ENCODE measurements at regions not wholly inside any gene's neighbourhood (a gene's known extent, or its start where the extent isn't known, plus 50 kb on each side); places are given as distances from the start of the nearest gene placed in this dataset.

- no peaks in the 10 kb centered on the region for H4K20me1 ChIP-seq (ENCODE audit: insufficient read depth, low read length)
- no peaks in the 10 kb centered on the region for H3K36me3 ChIP-seq (replicated peaks in 1 of 2; ENCODE audit: control insufficient read depth in 1 of 2, insufficient read depth in 2 of 2, low read length in 2 of 2)
- no peak for ATAC-seq
- FAIRE-seq, result no peak
- H2AFZ ChIP-seq (ENCODE audit: low read length), result no peak overlapping the region
- H3K9me3 ChIP-seq (ENCODE audit: low read length), result no peaks in the 10 kb centered on the region
- H3K4me3 ChIP-seq (replicated peaks in 1 of 3; ENCODE audit: insufficient read depth in 1 of 3, low read depth in 2 of 3, low read length in 3 of 3), result no peak overlapping the region
- H3K4me2 ChIP-seq (ENCODE audit: low read depth, low read length), result no peak overlapping the region
- no peaks in the 10 kb centered on the region for H3K79me2 ChIP-seq (ENCODE audit: insufficient read depth, low read length)
- H3K9ac ChIP-seq (ENCODE audit: insufficient read depth, low read depth, low read length), result no peak overlapping the region
- H3K4me1 ChIP-seq (ENCODE audit: insufficient read depth, low read length), result no peaks in the 10 kb centered on the region
- ChIA-PET CTCF (ENCODE audit: low intra/inter-chr PET ratio, low total read pairs) (no interaction called here), POLR2A (no interaction called here)
- DNase-seq (ENCODE audit: low spot score), result no peak
- no peak overlapping the region for H3K27ac ChIP-seq (ENCODE audit: extremely low read length, insufficient read depth, low read length)
- BruUV-seq (replicated peaks), result no TSS peak
- WGBS (ENCODE audit: low lambda C conversion rate), result 16% methylated on average over 3 of the region's 3 CpGs
- in situ Hi-C loops (cut with HindIII; ENCODE audit: extremely low pct_ligation_motif_present, low pct_unique_long_range_greater_than_20kb), result no loop called here
- intact Hi-C loops (cut with micrococcal nuclease; ENCODE audit: unreplicated experiment), result no loop called here
- no peaks in the 10 kb centered on the region; a peak in 1 of 5 replicates for H3K27me3 ChIP-seq (ENCODE audit: control insufficient read depth in 1 of 2, insufficient read depth in 2 of 2, low read length in 2 of 2)
- TF ChIP-seq STAT5B (CRISPR knock-in tag; IDR thresholded peaks at IDR 0.05) (no peak), ZNF639 (CRISPR knock-in tag; conservative IDR thresholded peaks at IDR 0.05) (no peak), ZNF512B (CRISPR knock-in tag; IDR thresholded peaks at IDR 0.05; ENCODE audit: borderline replicate concordance) (no peak), GMEB1 (CRISPR knock-in tag; IDR thresholded peaks at IDR 0.05; ENCODE audit: borderline replicate concordance) (no peak), HMG20B (CRISPR knock-in tag; conservative IDR thresholded peaks at IDR 0.05) (no peak), FOSL2 (CRISPR knock-in tag; IDR thresholded peaks at IDR 0.05) (no peak), SNRNP70 (IDR thresholded peaks at IDR 0.05; ENCODE audit: low read depth, low read length) (no peak), POLR2A (IDR thresholded peaks at IDR 0.05; ENCODE audit: insufficient read depth in 1 of 2, low read depth in 2 of 2, low read length in 2 of 2) (no peak), CHD2 (IDR thresholded peaks at IDR 0.05; ENCODE audit: low read depth, low read length) (no peak), ZNF577 (CRISPR knock-in tag; IDR thresholded peaks at IDR 0.05; ENCODE audit: borderline replicate concordance, low read depth) (no peak), ZNF839 (CRISPR knock-in tag; IDR thresholded peaks at IDR 0.05; ENCODE audit: borderline replicate concordance) (no peak), MAZ (IDR thresholded peaks at IDR 0.05; ENCODE audit: borderline replicate concordance, low read depth, low read length) (no peak), MAZ (CRISPR knock-in tag; IDR thresholded peaks at IDR 0.05; ENCODE audit: low read depth) (no peak), ZNF670 (CRISPR knock-in tag; IDR thresholded peaks at IDR 0.05; ENCODE audit: borderline replicate concordance) (no peak), ZNF691 (CRISPR knock-in tag; IDR thresholded peaks at IDR 0.05; ENCODE audit: borderline replicate concordance, low read depth) (no peak), ZMYM4 (CRISPR knock-in tag; IDR thresholded peaks at IDR 0.05) (no peak), PBX2 (CRISPR knock-in tag; IDR thresholded peaks at IDR 0.05) (no peak), ZNF256 (CRISPR knock-in tag; conservative IDR thresholded peaks at IDR 0.05) (no peak), SPEN (CRISPR knock-in tag; IDR thresholded peaks at IDR 0.05; ENCODE audit: low read depth) (no peak), ETV6 (CRISPR knock-in tag; conservative IDR thresholded peaks at IDR 0.05) (no peak)
Observed at GRCh38 chr4:57446266-57446665, 336.1 kb upstream of the IGFBP7 start.

Measured in HepG2 (cell line).